ENCODE measurements at regions not wholly inside any gene's neighbourhood (a gene's known extent, or its start where the extent isn't known, plus 50 kb on each side); places are given as distances from the start of the nearest gene placed in this dataset.

DNA sequence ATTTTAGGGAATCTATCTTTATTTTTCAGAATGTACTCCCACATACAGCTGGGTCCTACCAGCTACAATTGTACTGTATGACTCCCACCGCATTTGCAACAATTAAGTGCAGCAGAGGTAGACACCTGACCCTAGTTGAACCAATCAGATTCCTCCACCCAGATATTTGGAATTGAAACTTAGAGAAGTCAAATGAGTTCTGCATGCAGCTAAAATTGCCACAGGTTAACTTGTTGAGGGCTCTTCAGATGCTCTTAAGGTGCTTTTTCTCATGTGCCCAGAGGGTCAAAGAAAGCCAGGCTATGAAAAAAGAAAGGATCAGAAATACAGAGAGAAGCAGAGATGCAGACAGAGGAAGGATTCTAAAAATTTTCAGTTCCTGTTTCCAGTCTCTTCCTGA is 68.0 kb upstream of the TES start:
- H3K4me3 ChIP-seq (ENCODE audit: low read length), result no peak overlapping the region
- TF ChIP-seq, protein P1, sequence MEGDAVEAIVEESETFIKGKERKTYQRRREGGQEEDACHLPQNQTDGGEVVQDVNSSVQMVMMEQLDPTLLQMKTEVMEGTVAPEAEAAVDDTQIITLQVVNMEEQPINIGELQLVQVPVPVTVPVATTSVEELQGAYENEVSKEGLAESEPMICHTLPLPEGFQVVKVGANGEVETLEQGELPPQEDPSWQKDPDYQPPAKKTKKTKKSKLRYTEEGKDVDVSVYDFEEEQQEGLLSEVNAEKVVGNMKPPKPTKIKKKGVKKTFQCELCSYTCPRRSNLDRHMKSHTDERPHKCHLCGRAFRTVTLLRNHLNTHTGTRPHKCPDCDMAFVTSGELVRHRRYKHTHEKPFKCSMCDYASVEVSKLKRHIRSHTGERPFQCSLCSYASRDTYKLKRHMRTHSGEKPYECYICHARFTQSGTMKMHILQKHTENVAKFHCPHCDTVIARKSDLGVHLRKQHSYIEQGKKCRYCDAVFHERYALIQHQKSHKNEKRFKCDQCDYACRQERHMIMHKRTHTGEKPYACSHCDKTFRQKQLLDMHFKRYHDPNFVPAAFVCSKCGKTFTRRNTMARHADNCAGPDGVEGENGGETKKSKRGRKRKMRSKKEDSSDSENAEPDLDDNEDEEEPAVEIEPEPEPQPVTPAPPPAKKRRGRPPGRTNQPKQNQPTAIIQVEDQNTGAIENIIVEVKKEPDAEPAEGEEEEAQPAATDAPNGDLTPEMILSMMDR (conservative IDR thresholded peaks at IDR 0.05; ENCODE audit: low read depth, low read length), result no peak
- no peak for DNase-seq (ENCODE audit: low read depth)

DNA sequence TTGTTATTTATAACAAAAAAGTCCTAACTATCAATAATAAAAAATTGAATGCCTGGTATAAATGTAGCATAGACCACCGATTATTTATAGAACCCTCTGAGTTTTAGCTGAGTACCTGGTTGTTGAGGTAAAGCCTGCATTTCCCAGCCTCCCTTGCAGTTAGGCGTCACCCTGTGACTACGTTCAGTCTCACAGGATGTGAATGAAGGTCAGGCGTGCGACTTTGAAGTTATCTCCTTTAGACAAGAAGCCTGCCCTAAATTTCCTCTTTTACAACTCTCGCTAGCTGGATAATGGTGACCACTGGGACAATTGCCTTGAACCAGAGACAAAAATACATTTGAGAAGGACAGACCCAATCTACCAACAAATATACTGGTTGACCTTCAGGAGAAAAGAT is 67.5 kb upstream of the TES start:
- TF ChIP-seq, protein P1 (conservative IDR thresholded peaks at IDR 0.05; ENCODE audit: low read depth, low read length), result no peak
- no peak for DNase-seq (ENCODE audit: low read depth)
- no peak overlapping the region for H3K4me3 ChIP-seq (ENCODE audit: low read length)

DNA sequence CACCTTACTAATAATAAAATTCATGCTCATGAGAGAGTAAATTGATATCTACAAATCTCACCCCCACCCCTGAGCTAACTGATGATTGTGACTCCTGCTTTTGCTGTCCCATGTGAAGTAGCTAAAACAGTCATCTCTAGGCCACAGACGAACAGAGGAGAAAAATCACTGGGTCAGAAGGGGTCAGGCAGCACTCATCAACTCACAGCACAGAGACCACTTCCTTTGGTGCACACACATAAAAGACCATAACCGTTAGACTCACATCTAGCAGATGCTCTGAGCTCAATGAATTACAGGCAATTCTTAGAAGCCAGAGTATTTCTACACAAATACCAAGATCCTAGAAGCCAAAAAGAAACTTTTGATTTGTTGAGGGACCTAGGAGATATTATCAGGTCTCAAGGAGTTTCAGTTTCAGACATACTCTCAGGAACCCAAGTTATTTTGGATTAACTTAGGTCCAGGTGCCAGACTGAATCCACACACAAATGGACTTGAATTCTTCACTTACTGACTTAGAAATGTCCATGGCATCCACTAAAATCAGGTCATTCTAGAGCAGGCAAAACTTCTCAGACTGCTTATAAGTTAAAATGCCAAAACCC is 65.0 kb upstream of the TES start:
- TF ChIP-seq, protein P1 (conservative IDR thresholded peaks at IDR 0.05; ENCODE audit: low read depth, low read length), result no peak
- no peak for DNase-seq (ENCODE audit: low read depth)
- H3K4me3 ChIP-seq (ENCODE audit: low read length), result no peak overlapping the region

DNA sequence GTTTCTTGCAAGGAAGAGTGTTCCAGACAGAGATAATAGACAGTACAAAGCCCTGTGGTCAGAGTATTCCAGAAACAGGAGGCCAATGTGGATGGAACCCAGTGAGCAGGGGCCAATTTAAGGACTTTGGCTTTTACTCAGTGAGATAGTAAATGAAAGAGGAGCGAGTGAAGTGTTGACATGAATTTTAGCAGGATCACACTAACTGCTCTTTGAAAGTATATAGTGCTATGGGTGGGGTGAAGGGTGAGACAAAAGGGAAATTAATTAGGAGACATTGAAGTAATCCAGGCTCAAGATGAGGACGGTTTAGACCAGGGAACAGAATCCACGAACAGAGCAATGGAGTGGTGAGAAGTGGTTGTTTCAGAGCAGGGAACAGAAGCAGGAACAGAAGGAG is 62.2 kb upstream of the TES start:
- DNase-seq (ENCODE audit: low read depth), result no peak
- H3K4me3 ChIP-seq (ENCODE audit: low read length), result no peak overlapping the region
- TF ChIP-seq, protein P1 (conservative IDR thresholded peaks at IDR 0.05; ENCODE audit: low read depth, low read length), result no peak

DNA sequence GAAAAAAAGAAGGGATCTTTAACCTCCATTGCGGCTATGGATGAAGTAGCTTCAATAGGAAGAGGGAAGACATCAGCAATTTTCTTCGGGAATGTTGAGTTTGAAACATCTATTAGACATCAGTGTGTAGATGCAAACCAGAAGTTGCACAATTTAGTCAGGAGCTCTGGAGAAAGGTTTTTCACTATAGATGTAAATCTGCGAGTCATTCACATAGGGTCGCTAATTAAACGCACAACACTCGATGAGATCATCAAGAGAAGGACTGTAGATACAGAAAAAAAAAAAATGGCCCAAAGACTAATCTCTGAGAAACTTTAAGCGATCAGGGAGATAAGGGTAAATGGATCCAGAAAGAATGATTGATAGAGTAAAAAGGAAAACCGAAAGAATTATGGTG is 61.7 kb upstream of the TES start:
- TF ChIP-seq, protein P1 (conservative IDR thresholded peaks at IDR 0.05; ENCODE audit: low read depth, low read length), result no peak
- H3K4me3 ChIP-seq (ENCODE audit: low read length), result no peak overlapping the region
- peak; percentile 26 for DNase-seq (ENCODE audit: low read depth)

DNA sequence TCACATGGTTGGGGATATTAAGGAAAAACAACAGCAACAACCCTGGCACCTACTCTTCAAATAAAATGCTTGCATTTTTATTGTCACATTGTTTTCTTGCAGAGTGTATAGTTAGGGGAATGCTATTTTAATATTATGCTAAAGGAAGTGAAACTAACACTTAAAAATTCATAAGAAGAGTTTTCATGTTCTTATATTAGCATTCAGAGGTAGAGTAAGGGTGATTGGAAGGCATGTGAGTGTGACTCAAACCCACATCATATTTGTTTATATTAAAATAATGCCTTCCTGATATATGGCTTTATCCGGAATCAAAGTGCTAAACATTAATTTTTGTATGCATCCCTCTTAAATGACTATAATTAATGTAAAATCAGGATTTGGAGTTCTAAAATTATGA is 59.8 kb upstream of the TES start:
- H3K4me3 ChIP-seq (ENCODE audit: low read length), result no peak overlapping the region
- TF ChIP-seq, protein P1 (conservative IDR thresholded peaks at IDR 0.05; ENCODE audit: low read depth, low read length), result no peak
- no peak for DNase-seq (ENCODE audit: low read depth)

DNA sequence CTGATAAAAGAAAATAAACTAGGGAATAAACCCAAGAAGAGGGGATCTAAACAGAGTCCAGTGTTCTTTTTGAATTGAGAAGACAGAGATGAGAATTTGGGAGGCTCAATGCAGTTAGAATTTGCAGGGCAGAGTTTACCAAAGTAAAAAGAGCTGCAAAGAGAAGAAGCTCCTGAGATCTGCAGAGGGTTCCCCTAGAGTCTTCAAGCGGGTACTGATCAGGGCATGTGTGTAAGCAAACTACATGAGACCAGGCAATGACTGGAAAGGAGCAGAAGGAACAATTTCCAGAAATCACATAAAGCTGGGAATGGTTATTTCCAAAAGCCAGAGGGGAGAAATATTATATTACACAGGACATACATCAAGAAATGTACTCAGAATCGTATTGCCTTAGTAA is 58.1 kb upstream of the TES start:
- DNase-seq (ENCODE audit: low read depth), result no peak
- TF ChIP-seq, protein P1 (conservative IDR thresholded peaks at IDR 0.05; ENCODE audit: low read depth, low read length), result no peak
- no peak overlapping the region for H3K4me3 ChIP-seq (ENCODE audit: low read length)

Measured in retinal pigment epithelial cell (primary cell).